IPS-20b (cell line): ENCODE measurements at regions not wholly inside any gene's neighbourhood (a gene's known extent, or its start where the extent isn't known, plus 50 kb on each side); places are given as distances from the start of the nearest gene placed in this dataset.
"Not testable (repeated sequence)": the region's sequence is repeated elsewhere in the genome, so short reads cannot be mapped to it uniquely, and the experiment has no call there.

Experiments
- H3K27ac ChIP-seq: one replicate; pipeline ENCODE4 v1.5.1; 2013; ENCODE audit warnings: low read length
- H3K27me3 ChIP-seq: 2 replicates; pipeline ENCODE4 v1.6.1; 2013; ENCODE audit warnings: mild to moderate bottlenecking, low read length, inconsistent platforms; ENCODE audit not compliant: insufficient read depth
- H3K36me3 ChIP-seq: 2 replicates; pipeline ENCODE4 v1.6.1; 2013; ENCODE audit warnings: low read depth, mild to moderate bottlenecking, inconsistent platforms, low read length, moderate library complexity; ENCODE audit not compliant: insufficient read depth
- H3K4me1 ChIP-seq: 2 replicates; pipeline ENCODE4 v1.6.1; 2013; ENCODE audit warnings: mild to moderate bottlenecking, control low read depth, inconsistent platforms, low read length, moderate library complexity; ENCODE audit not compliant: insufficient read depth
- H3K4me3 ChIP-seq: 2 replicates; pipeline ENCODE4 v1.5.1; 2013; ENCODE audit warnings: mild to moderate bottlenecking, low read length, inconsistent platforms
- H3K9ac ChIP-seq: 2 replicates; pipeline ENCODE4 v1.6.1; 2013; ENCODE audit warnings: low read depth, mild to moderate bottlenecking, inconsistent platforms, low read length, moderate library complexity
- H3K9me3 ChIP-seq: 2 replicates; pipeline ENCODE4 v1.6.1; 2013; ENCODE audit warnings: mild to moderate bottlenecking, low read depth, low read length, inconsistent platforms; ENCODE audit not compliant: insufficient read depth

- Histone ChIP-seq H3K9ac (no peak overlapping the region), H3K4me3 (no peak overlapping the region), H3K4me1 (no peaks in the 10 kb centered on the region), H3K9me3 (peaks cover 24% of the 10 kb centered on the region), H3K27ac (no peak overlapping the region), H3K36me3 (no peaks in the 10 kb centered on the region), H3K27me3 (no peaks in the 10 kb centered on the region)
Measured at GRCh38 chr9:82436475-82436874, 447.9 kb downstream of the SPATA31D1 start.

- not testable (repeated sequence) for H3K27me3 ChIP-seq, H3K4me1 ChIP-seq, H3K27ac ChIP-seq, H3K4me3 ChIP-seq, H3K36me3 ChIP-seq, H3K9ac ChIP-seq
- peaks cover 31% of the 10 kb centered on the region for H3K9me3 ChIP-seq
Measured at GRCh38 chr9:82437183-82437582, 448.6 kb downstream of the SPATA31D1 start.

GRCh38 chr9:82438581-82438980 lies 450.0 kb downstream of the SPATA31D1 start:
- Histone ChIP-seq H3K9me3 (peaks cover 37% of the 10 kb centered on the region), H3K27ac (no peak overlapping the region), H3K9ac (no peak overlapping the region), H3K4me3 (no peak overlapping the region), H3K27me3 (no peaks in the 10 kb centered on the region), H3K36me3 (no peaks in the 10 kb centered on the region), H3K4me1 (no peaks in the 10 kb centered on the region)

GRCh38 chr9:82443312-82443711 lies 454.7 kb downstream of the SPATA31D1 start:
- no peak overlapping the region for H3K27ac ChIP-seq
- no peak overlapping the region for H3K4me3 ChIP-seq
- peaks cover 37% of the 10 kb centered on the region for H3K9me3 ChIP-seq

GRCh38 chr9:82445556-82445955 lies 457.0 kb downstream of the SPATA31D1 start:
- H3K27ac ChIP-seq: no peak overlapping the region
- no peak overlapping the region for H3K4me3 ChIP-seq
- no peaks in the 10 kb centered on the region for H3K36me3 ChIP-seq
- H3K27me3 ChIP-seq: no peaks in the 10 kb centered on the region
- no peaks in the 10 kb centered on the region for H3K4me1 ChIP-seq
- no peak overlapping the region for H3K9ac ChIP-seq
- H3K9me3 ChIP-seq: peaks cover 22% of the 10 kb centered on the region

More at GRCh38 chr9:82443312-82443711, 454.7 kb downstream of the SPATA31D1 start:
- Histone ChIP-seq H3K4me1 (no peaks in the 10 kb centered on the region), H3K27me3 (no peaks in the 10 kb centered on the region), H3K9ac (no peak overlapping the region), H3K36me3 (no peaks in the 10 kb centered on the region)

GRCh38 chr9:82447343-82447742 lies 458.8 kb downstream of the SPATA31D1 start:
- H3K4me1 ChIP-seq: no peaks in the 10 kb centered on the region
- no peak overlapping the region for H3K4me3 ChIP-seq
- no peaks in the 10 kb centered on the region for H3K36me3 ChIP-seq
- no peaks in the 10 kb centered on the region for H3K27me3 ChIP-seq
- H3K9me3 ChIP-seq: peaks cover 4% of the 10 kb centered on the region; the same call in 1 of the 2 replicates
- no peak overlapping the region for H3K9ac ChIP-seq
- no peak overlapping the region for H3K27ac ChIP-seq

GRCh38 chr9:82449986-82450385 lies 461.4 kb downstream of the SPATA31D1 start:
- H3K4me1 ChIP-seq: no peaks in the 10 kb centered on the region
- no peak overlapping the region for H3K27ac ChIP-seq
- H3K9ac ChIP-seq: no peak overlapping the region
- no peaks in the 10 kb centered on the region for H3K9me3 ChIP-seq
- no peak overlapping the region for H3K4me3 ChIP-seq
- H3K36me3 ChIP-seq: no peaks in the 10 kb centered on the region
- no peaks in the 10 kb centered on the region for H3K27me3 ChIP-seq

- Histone ChIP-seq H3K27me3 (no peaks in the 10 kb centered on the region), H3K9me3 (no peaks in the 10 kb centered on the region), H3K36me3 (no peaks in the 10 kb centered on the region), H3K4me1 (no peaks in the 10 kb centered on the region; the same call in 1 of the 2 replicates), H3K9ac (no peak overlapping the region), H3K27ac (no peak overlapping the region), H3K4me3 (no peak overlapping the region)
Measured at GRCh38 chr9:82454509-82455190, 466.1 kb downstream of the SPATA31D1 start.

- no peak overlapping the region for H3K4me3 ChIP-seq
- H3K9me3 ChIP-seq: no peaks in the 10 kb centered on the region
- H3K27me3 ChIP-seq: no peaks in the 10 kb centered on the region
- no peaks in the 10 kb centered on the region; the same call in 1 of the 2 replicates for H3K4me1 ChIP-seq
- H3K36me3 ChIP-seq: no peaks in the 10 kb centered on the region
- no peak overlapping the region for H3K27ac ChIP-seq
- H3K9ac ChIP-seq: no peak overlapping the region
Measured at GRCh38 chr9:82456642-82457041, 468.1 kb downstream of the SPATA31D1 start.

- Histone ChIP-seq H3K36me3 (no peaks in the 10 kb centered on the region), H3K4me3 (no peak overlapping the region), H3K27me3 (no peaks in the 10 kb centered on the region), H3K9me3 (no peaks in the 10 kb centered on the region), H3K4me1 (no peaks in the 10 kb centered on the region; the same call in 1 of the 2 replicates), H3K27ac (no peak overlapping the region), H3K9ac (no peak overlapping the region)
Measured at GRCh38 chr9:82457298-82457697, 468.7 kb downstream of the SPATA31D1 start.

- H3K27me3 ChIP-seq: no peaks in the 10 kb centered on the region
- no peak overlapping the region for H3K9ac ChIP-seq
- H3K4me3 ChIP-seq: no peak overlapping the region
- no peaks in the 10 kb centered on the region for H3K36me3 ChIP-seq
- no peaks in the 10 kb centered on the region; the same call in 1 of the 2 replicates for H3K4me1 ChIP-seq
- H3K9me3 ChIP-seq: no peaks in the 10 kb centered on the region
- no peak overlapping the region for H3K27ac ChIP-seq
Measured at GRCh38 chr9:82457891-82458290, 469.3 kb downstream of the SPATA31D1 start.

- Histone ChIP-seq H3K4me3 (no peak overlapping the region), H3K9ac (no peak overlapping the region), H3K27ac (no peak overlapping the region), H3K27me3 (no peaks in the 10 kb centered on the region), H3K36me3 (no peaks in the 10 kb centered on the region), H3K9me3 (no peaks in the 10 kb centered on the region), H3K4me1 (no peaks in the 10 kb centered on the region; the same call in 1 of the 2 replicates)
Measured at GRCh38 chr9:82458296-82458695, 469.7 kb downstream of the SPATA31D1 start.
